ENCODE measurements at regions not wholly inside any gene's neighbourhood (a gene's known extent, or its start where the extent isn't known, plus 50 kb on each side); places are given as distances from the start of the nearest gene placed in this dataset.

DNA sequence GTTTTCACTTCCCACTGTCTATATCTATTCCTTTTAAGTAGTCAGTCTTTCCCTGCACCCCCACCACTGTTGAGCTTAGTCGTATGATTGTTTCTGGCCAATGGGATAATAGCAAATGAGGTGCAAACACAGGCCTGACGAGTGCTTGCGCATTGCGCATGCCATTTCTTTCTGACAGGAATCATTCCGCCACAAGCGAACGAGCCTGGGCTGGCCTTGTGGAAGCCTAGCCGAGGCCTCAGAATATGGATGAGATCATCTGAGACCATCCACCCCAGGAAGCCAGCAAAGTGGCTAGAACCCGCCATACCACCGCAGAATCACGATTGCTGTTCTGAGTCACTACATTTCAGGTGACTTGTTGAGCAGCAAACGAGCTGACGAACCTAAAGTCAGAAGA is 52.2 kb upstream of the PRL start:
- intact Hi-C loops (cut with DNase I): no loop called here
- no peak for DNase-seq

DNA sequence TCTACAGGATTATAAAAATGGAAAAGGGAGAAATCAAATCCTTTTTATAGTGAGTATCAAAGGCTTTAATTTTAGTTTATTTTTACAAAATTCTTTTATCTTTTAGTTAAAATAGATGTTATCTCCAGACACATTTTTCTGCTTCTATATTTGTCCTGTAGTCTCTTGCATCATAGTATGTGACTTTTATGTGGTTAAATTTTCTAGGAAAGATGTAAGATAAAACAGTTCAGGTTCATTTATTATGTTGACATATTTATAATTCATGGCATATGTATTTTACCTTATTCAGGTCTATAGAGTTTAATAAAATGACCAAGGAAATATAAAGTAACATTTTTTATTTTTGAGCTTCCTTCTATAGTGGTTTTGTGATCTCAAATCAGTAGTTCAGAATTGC is 52.7 kb upstream of the PRL start:
- no peaks in the 10 kb centered on the region for H3K36me3 ChIP-seq (replicated peaks in 1 of 2)
- no peaks in the 10 kb centered on the region for H3K9me3 ChIP-seq (replicated peaks in 1 of 3)
- no peak overlapping the region for H3K4me3 ChIP-seq
- H3K27me3 ChIP-seq: no peaks in the 10 kb centered on the region
- no peaks in the 10 kb centered on the region for H3K4me1 ChIP-seq (replicated peaks in 1 of 2)
- intact Hi-C loops (cut with DNase I): no loop called here
- no peak for DNase-seq
- TF ChIP-seq POLR2A (IDR thresholded peaks at IDR 0.05): no peak
- TF ChIP-seq CTCF (IDR thresholded peaks at IDR 0.05): no peak
- no peak overlapping the region for H3K27ac ChIP-seq

More for the DNA sequence above, 52.2 kb upstream of the PRL start:
- Histone ChIP-seq H3K9me3 (replicated peaks in 1 of 3) (no peaks in the 10 kb centered on the region), H3K36me3 (replicated peaks in 1 of 2) (no peaks in the 10 kb centered on the region), H3K4me1 (replicated peaks in 1 of 2) (no peaks in the 10 kb centered on the region), H3K27me3 (no peaks in the 10 kb centered on the region), H3K27ac (no peak overlapping the region), H3K4me3 (no peak overlapping the region)
- 95 to 97% (median 95%) methylated on average over 12 to 13 of the region's 13 CpGs for WGBS, 4 donors
- TF ChIP-seq CTCF (IDR thresholded peaks at IDR 0.05) (no peak), POLR2A (IDR thresholded peaks at IDR 0.05) (no peak)

- no peak overlapping the region for H3K27ac ChIP-seq
- H3K4me3 ChIP-seq: no peak overlapping the region
- H3K4me1 ChIP-seq (replicated peaks in 1 of 2): no peaks in the 10 kb centered on the region
- intact Hi-C loops (cut with DNase I): no loop called here
- H3K36me3 ChIP-seq (replicated peaks in 1 of 2): no peaks in the 10 kb centered on the region
- 28 to 40% (median 32%) methylated on average over 1 of the region's 1 CpG for WGBS, 4 donors
- no peaks in the 10 kb centered on the region for H3K9me3 ChIP-seq (replicated peaks in 1 of 3)
- no peak for DNase-seq
- H3K27me3 ChIP-seq: no peaks in the 10 kb centered on the region
- TF ChIP-seq POLR2A (IDR thresholded peaks at IDR 0.05): no peak
- no peak for TF ChIP-seq CTCF (IDR thresholded peaks at IDR 0.05)
Measured at GRCh38 chr6:22350109-22350508, 53.3 kb upstream of the PRL start.

GRCh38 chr6:22353101-22353500 is 56.3 kb upstream of the PRL start:
- H3K27ac ChIP-seq: no peak overlapping the region
- H3K36me3 ChIP-seq (replicated peaks in 1 of 2): no peaks in the 10 kb centered on the region
- no peaks in the 10 kb centered on the region for H3K27me3 ChIP-seq
- no peaks in the 10 kb centered on the region for H3K4me1 ChIP-seq (replicated peaks in 1 of 2)
- H3K4me3 ChIP-seq: no peak overlapping the region
- DNase-seq: peak in 1 of 7 donors; percentile 32
- no peak for TF ChIP-seq POLR2A (IDR thresholded peaks at IDR 0.05)
- TF ChIP-seq CTCF (IDR thresholded peaks at IDR 0.05): no peak
- intact Hi-C loops (cut with DNase I): no loop called here
- WGBS, 4 donors: 86 to 100% (median 93%) methylated on average over 2 of the region's 2 CpGs
- H3K9me3 ChIP-seq (replicated peaks in 1 of 3): no peaks in the 10 kb centered on the region
